GM19372 (cell line): ENCODE measurements at regions not wholly inside any gene's neighbourhood (a gene's known extent, or its start where the extent isn't known, plus 50 kb on each side); places are given as distances from the start of the nearest gene placed in this dataset.
"Not testable (repeated sequence)": the region's sequence is repeated elsewhere in the genome, so short reads cannot be mapped to it uniquely, and the experiment has no call there.

Source experiments
- ATAC-seq: cut with Tn5 transposase; IDR thresholded peaks from one replicate; pipeline ENCODE4 v1.9.1; 2021; ENCODE audit warnings: mild to moderate bottlenecking, low read depth, moderate library complexity; ENCODE audit not compliant: unreplicated experiment

DNA sequence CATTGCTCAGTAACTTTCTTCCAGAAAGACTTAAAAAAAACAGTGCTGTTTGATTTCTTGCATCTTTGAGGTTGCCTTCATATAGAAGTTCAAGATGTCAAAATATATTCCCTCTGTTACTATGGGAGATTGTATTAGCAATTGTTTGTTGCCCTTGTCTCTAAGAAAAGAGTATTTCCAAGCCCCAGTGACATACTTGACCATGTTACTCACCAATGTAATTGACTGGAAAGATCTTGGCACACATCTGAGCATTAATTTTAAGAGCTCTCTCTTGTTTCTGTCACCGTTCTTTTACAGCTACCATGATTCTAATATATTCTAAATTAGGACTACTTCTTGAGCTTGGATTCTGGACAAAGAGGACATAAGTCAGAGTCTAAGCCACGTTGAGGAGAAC is 902.7 kb upstream of the EPHA5 start:
- no peak for ATAC-seq

DNA sequence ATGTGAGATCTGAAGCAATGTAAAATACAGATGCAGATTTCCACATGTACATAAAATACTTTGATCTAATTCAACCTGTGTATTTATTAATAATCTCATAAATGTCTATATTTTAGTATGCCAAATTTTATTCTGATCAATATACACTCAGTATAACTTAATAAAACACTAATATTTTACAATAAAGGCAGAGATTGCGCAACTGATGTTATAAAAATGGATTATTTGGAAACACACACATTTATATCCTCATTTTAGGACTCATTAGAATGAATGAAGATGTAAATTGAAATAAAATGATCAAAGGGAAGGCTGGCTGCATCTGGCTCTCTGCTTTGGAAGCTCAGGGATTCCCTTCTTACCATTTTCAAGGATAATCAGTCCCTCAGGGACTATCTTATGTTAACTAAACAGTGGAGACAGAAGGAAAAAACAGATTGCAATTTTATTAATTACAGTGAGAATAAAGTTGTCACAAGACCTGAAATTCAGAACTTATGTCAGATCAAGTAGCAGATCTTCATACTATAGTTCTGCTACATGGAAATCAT is 900.9 kb upstream of the EPHA5 start:
- no peak for ATAC-seq

DNA sequence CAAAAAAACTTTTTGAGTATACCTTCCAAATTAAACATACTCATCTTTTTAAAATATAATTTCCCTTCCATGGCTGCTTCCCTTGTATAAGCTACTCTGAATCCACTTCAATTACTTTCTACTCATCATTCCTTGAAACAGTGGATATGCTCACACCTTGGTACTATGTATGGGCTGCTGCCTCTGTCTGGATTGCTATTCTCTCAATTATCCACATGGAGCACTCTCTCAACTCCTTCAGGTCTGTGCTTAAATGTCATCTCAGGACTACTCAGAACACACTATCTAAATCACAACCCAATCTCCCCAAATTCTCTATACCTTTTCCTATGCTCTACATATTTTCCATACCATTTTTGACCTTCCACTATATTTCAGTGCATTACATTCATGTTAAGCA is 898.9 kb upstream of the EPHA5 start:
- ATAC-seq = no peak

DNA sequence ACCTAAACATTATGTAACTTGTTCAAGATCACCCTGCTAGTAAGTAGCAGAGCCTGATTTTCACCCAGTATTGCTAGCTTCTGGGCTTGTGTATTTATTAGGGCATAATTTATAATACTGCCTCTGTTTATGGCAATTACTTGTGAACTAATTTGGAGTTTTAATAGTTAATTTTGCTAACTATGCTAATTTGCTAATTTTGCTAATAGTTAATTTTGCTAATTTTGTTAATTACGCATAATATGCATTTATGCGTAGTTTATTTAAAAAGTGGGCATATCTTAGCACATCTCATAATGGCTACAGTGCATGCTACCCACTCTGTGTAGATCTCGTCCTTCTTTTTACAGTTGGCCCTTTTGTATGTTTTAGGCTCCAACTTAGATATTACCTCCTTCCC is 898.1 kb upstream of the EPHA5 start:
- no peak for ATAC-seq

DNA sequence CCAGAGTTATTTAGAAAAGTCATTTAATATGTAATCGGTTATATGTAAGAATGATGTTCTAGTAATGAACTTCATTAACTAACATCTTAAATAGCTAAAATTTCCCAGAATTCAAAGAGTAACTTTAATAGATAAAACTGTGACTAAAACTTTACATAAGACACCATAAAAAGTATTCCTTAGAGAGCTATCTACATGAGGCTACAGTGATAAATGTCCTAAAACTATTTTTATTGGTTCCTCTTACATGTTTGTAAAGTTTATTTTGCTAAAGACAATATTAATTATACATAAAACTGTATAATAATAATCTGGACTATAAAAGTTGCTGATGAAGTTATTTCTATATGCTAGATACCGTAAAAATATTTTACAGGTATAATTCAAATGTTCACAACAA is 897.7 kb upstream of the EPHA5 start:
- ATAC-seq = no peak

DNA sequence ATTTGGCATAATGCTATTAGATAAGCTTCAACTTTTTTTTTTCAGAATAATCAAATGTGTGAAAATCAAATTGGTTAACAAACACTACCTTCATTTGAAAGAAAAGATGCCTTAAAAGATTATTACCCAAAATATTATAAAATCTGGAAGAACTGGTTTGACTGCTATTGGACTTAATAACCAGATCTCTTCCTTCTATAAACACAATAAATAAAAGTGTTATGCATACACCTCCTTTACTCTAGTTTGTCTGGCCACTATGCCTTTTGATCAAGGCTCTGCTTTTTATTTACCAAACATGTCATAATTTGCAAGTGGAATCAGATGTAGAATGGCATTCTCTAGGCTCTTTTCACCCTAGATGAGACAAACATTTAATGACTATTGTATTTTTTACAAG is 897.3 kb upstream of the EPHA5 start:
- ATAC-seq = no peak

DNA sequence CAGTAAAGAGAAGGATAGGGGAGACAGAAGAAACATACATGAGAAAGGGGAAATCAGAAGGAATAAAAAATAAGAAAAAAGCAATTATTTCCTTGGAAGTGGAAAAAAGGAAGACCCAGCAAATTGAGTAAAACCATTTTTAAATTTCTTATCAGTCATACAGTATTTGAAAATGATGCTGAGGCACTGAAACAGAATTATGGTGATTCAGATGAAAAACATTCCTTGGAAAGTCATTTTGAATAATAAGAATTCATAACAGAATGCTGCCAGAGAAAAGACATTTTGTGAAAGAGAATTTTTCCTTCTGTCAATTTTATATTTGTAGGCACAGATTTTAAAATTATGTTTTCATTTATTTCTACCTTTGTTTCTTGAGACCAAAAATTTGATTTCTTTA is 895.5 kb upstream of the EPHA5 start:
- no peak for ATAC-seq

DNA sequence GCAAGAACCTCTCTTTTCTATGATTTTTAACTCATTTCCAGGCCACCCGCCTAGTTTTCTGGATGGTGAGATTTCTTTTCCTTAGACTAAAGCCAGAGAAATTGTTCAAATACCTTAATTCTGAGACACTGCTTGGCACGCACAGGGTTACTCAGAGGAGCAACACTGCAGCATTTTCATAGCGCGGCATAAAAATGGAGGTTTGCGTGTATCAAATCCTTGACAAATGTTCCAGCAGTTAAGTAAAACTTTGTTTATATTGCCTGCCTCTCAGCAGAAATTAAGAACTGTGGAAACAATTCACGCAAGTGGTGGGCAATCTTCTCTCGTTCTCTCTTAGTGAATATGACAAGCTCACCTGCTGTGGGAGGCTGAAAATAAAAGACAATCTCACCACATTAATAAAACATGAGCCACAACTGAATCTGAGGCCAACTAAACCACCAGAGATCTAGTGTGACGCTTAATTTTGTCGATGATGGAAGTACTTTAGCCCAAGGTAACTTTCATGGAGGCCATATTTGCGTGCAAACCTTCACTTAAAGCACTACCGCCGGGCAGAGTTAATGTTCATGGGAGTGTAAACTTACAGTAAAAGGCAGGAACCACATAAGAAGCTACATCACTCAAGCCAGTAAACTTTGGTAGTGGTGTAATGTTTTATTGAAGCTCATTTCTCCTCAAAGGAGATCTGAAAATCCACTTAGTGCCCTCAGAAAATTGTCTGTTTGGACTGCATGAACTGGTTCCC is 894.8 kb upstream of the EPHA5 start:
- no peak for ATAC-seq

DNA sequence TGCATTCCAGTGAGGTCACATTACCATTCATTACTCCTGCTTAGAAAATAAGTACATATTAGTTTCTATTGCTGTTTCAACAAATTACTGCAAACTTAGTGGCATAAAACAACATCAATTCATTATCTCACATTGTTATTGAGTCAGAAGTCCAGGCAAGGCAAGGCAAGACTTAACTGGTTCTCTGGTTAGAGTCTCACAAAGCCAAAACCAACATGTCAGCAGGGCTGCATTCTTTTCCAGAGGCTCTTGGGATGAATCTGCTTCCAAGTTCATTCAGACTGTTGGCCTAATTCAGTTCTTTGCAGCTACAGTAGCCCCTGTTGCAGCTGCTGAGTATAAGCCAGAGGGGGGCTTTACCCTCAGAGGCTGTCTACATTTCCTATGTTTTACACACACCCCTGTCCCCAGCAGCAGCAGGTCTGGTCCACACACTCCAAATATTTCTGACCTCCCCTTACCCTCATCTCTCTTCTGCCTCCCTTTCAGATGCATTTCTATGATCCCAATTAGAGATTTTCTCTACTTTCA is 892.1 kb upstream of the EPHA5 start:
- ATAC-seq = no peak

DNA sequence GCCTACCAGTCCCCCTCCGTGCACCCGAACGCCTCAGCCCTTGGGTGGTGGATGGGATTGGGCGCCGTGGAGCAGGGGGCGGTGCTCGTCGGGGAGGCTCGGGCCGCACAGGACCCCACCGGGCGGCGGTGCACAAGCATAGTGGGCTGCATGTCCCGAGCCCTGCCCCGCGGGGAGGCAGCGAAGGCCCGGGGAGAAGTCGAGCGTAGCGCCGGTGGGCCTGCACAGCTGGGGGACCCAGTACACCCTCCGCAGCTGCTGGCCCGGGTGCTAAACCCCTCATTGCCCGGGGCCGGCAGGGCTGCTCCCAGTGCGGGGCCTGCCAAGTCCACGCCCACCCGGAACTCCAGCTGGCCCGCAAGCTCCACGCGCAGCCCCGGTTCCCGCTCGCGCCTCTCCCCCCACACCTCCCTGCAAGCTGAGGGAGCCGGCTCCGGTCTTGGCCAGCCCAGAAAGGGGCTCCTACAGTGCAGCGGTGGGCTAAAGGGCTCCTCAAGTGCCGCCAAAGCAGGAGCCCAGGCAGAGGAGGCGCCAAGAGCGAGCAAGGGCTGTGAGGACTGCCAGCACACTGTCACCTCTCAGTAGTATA is 891.3 kb upstream of the EPHA5 start:
- not testable (repeated sequence) for ATAC-seq

DNA sequence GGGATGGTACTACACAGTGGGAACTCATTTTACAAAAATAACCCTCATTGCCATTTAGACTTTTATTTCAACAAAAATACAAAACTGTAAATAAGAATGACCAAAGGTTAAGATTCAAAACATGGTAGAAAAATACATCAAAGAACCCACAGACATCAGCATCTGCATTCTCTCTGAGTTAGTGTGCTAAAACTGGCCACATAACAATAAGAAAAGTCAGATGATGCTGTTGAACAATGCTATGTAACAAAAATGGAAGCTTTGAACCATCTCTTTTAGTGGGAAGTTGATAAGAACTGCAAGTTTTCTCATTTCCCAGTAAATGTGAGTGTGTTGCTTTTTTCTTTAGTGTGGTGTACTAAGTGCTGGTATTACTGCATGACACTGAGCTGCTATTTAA is 888.4 kb upstream of the EPHA5 start:
- no peak for ATAC-seq

DNA sequence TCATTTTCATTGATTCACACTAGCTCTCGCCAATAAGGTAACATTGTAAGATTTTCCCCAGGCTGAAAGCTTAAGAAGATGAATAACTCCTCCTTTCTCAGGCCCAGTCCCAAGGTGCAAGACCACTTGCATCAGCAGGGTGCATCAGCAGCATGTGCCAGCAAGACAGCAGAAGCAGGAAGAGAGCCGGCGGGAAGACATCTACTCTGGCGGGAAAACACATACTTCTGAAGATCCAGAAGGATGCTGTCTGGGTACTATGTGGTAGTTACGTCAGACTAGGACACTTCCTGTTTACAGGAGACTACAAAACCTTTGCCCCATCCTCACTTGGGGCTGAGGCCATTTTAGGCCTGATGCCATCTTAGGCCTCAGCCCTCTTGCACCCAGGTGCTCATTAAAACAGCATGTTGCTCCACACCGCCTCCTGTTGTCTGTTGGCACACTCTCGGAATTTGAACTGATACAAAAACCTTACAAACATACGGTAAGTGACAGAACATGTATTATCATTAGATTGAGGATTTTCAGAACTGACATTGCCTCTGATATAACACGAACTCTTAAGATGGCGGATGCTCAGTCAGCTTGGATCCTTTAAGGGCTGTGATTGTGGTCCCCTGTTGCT is 886.5 kb upstream of the EPHA5 start:
- no peak for ATAC-seq

DNA sequence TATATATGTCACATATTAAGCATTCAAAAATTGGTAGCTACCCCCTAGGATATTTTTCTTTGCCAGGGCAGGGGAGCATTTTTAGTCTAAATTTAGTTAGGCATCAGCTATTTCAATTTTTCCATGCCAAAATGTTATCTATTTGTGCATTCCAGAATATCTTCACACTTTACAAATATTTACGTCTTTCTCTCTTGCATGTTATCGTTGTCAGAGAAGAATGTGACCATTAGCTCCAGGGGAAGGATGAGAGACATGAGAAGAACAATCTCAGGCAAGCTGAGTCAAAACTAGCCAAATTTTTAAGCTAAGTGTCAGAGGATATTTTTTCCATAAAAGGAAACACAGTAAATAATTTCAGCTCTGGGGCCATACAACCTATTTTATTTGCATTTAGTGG is 885.0 kb upstream of the EPHA5 start:
- no peak for ATAC-seq

DNA sequence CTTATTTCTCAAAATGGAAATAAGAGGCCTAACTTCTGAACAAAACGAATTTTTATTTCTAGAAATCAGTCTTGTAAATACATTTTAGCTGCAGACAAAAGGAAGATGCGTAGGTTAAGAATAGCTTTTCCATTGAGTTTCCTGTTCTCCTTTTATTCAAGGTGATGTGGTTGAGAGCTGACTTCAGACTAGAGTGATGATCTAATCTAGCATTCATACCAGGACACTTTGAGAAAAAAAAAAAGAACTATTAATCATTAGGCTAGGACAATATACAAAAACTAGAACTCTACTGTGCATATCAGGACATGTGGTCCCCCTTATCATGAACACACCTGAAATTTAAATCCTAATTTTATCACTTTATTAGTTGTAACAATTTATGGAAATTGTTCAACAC is 884.5 kb upstream of the EPHA5 start:
- ATAC-seq = no peak

DNA sequence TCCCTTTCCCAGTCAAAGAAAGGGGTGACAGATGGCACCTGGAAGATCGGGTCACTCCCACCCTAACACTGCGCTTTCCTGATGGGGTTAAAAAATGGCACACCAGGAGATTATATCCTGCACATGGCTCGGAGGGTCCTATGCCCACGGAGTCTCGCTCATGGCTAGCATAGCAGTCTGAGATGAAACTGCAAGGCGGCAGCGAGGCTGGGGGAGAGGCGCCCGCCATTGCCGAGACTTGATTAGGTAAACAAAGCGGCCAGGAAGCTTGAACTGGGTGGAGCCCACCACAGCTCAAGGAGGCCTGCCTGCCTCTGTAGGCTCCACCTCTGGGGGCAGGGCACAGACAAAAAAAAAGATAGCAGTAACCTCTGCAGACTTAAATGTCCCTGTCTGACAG is 875.0 kb upstream of the EPHA5 start:
- not testable (repeated sequence) for ATAC-seq

DNA sequence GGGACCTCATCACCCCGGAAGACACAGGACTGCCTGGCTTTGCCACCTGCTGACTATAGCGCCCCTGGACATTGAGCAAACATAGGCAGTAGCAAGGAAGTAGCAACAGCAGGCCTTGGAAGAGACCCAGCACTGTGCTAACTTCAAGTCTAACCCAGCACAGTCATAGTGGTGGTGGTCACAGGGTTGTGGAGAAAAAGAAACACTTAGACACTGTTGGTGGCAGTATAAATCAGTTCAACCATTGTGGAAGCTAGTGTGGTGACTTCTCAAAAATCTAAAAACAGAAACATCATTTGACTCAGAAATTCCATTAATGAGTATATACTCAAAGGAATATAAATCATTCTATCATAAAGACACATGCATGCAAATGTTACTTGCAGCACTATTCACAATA is 874.0 kb upstream of the EPHA5 start:
- no peak for ATAC-seq

DNA sequence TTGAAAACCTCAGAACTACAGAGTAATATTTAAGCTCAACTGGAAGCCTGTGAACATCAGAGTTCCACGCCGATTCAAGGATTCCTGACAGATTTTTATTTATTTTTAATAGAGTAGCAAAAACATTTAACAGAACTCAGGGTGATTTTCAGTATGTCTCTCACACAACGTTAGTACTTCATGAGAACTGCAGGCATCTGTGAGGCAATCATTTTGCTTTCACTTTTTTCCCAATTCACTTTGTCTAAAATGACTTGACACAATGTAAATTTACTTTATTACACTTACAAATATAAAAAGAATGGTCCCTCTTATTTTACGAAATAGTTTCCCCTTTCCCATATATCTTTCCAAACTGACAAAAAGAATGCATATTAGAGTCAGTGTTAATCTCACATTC is 869.5 kb upstream of the EPHA5 start:
- ATAC-seq = no peak

DNA sequence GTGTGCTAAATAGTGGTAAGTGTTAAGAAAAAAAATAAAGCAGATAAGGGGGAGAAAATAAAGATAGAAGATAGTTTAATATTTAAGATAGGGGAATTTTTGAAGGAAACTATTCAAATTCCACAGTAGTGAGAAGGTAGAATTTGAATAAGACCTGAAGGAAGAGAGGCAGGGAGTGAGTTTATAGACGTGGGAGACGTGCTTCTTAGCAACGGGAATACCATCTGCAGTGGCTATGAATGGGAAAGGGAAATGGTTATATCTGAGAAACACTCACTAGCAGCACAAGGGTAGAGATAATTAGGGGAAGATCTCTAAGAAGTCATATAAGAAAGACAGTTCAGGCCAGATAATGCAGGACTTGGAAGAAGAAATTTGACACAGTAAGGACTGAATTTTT is 854.5 kb upstream of the EPHA5 start:
- ATAC-seq = no peak

DNA sequence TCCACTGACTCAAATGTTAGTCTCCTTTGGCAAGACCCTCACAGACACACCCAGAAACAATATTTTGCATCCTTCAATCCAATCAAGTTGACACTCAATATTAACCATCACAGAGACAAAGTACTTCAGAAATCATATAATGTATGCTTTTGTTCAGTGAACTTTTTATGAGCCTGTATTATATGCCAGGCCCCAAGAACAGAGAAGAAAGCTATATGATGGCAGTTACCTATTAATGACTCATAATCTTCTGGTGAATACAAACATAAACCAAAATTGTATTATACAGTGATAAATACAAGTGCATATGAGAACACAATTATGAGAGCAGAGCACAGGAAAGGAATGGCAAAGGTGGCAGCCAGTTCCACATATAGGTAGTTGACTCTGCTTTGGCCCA is 852.0 kb upstream of the EPHA5 start:
- ATAC-seq = no peak

DNA sequence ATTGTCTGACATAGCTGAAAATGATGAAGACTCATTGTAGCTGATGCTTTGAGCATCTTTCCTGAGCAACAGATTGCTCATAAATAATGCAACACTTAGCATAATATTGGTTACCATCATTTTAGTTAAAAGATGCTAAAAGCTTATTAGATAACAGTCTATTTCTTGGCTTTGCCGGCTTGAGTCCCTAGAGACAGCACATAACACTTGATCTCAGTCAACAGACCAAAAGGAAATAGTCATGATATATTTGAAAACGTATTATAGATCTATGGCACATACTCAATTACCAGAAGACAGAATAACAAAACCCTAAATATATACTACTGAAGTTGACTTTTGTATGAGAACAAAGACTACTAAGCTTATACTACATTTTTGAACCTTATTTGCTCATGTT is 846.7 kb upstream of the EPHA5 start:
- ATAC-seq = no peak

DNA sequence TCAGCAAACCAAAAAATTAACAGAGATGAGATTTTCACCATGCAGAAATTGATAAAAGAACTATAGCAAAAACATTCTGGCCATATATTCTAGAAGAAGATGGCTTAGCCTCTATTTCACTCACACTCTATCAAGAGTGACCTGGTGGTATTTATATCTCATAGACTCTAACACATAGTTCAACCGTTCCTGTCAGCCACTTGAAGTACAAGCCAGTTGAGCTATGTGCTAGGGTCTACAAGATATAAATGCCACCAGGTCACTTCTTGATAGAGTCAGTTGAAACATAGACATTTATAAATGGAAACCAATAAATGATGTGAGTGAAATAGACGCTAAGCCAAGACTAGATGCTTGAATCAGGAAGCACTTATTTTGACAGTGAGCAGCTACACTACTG is 836.7 kb upstream of the EPHA5 start:
- ATAC-seq = no peak

DNA sequence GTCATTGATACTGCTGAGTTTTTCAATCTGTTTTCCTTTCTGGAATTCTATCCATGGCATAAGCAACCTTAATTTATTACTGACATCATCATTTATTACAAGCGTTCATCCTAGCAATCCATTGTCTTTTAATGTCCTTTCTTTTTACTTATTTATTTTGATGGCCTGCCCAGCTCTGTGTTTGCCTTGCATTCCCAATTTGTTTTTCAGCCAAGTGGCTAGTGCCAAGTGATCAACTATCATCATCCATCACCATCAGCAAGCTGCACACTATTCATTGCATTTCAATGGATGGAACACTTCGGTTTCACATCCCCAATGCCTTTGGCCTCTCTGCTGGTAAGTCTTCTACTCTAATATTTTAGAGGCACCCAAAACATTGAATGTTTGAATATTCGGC is 831.7 kb upstream of the EPHA5 start:
- no peak for ATAC-seq
